ENCODE measurements at regions not wholly inside any gene's neighbourhood (a gene's known extent, or its start where the extent isn't known, plus 50 kb on each side); places are given as distances from the start of the nearest gene placed in this dataset.

GRCh38 chr14:25464078-25464477 is 414.1 kb upstream of the STXBP6 start:
- no peak overlapping the region for H3K4me3 Mint-ChIP-seq
- no peak overlapping the region for H3K27ac ChIP-seq (ENCODE audit: low read depth in 1 of 2, low read length in 2 of 2)
- ATAC-seq (ENCODE audit: poor library complexity) = no peak

DNA sequence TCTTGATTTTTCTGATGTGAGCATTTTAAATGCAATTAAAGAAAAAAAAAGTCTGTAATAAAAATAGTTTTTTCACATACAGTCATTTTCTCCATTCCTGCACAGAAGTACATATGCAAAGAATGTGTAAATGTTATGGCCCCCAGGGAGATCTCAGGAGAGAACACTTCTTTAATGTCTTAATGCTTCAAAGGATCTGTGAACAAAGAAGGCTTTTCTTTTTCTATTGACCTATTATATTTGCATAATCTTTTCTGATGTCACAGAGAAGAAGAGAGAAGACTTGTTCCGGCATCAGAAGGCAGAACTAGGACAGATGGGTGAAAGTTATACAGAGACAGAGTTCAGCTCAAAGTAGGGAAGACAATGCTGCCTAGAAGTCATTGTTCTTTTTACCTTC is 413.5 kb upstream of the STXBP6 start:
- CTCF ChIA-PET = no interaction called here
- no peak overlapping the region for H3K27ac ChIP-seq (ENCODE audit: low read depth in 1 of 2, low read length in 2 of 2)
- no peak for DNase-seq
- Mint-ChIP-seq H3K27me3 (no peaks in the 10 kb centered on the region), H3K4me1 (ENCODE audit: low read depth) (no peaks in the 10 kb centered on the region), H3K4me3 (no peak overlapping the region), H3K36me3 (ENCODE audit: low read depth) (no peaks in the 10 kb centered on the region), H3K9me3 (peaks cover 9% of the 10 kb centered on the region), H3K27ac (no peak overlapping the region)
- no peak for ATAC-seq (ENCODE audit: poor library complexity)
- H3K4me1 ChIP-seq (ENCODE audit: insufficient read depth, low read length) = no peaks in the 10 kb centered on the region
- H3K4me3 ChIP-seq (ENCODE audit: low read length) = no peak overlapping the region
- POLR2A ChIA-PET = no interaction called here
- intact Hi-C loops (cut with DNase I, micrococcal nuclease) = no loop called here
- no peaks in the 10 kb centered on the region for H3K9me3 ChIP-seq (ENCODE audit: control insufficient read depth in 1 of 2, insufficient read depth in 1 of 2, low read length in 2 of 2)
- H3K27me3 ChIP-seq (ENCODE audit: control insufficient read depth in 1 of 2, insufficient read depth in 2 of 2, low read length in 2 of 2) = no peaks in the 10 kb centered on the region
- TF ChIP-seq CTCF (IDR thresholded peaks at IDR 0.05) = no peak
- H3K36me3 ChIP-seq (ENCODE audit: insufficient read depth, low read length) = no peaks in the 10 kb centered on the region

More at GRCh38 chr14:25464078-25464477, 414.1 kb upstream of the STXBP6 start:
- TF ChIP-seq CTCF (IDR thresholded peaks at IDR 0.05) = no peak
- Histone ChIP-seq H3K27me3 (ENCODE audit: control insufficient read depth in 1 of 2, insufficient read depth in 2 of 2, low read length in 2 of 2) (no peaks in the 10 kb centered on the region), H3K9me3 (ENCODE audit: control insufficient read depth in 1 of 2, insufficient read depth in 1 of 2, low read length in 2 of 2) (no peaks in the 10 kb centered on the region), H3K4me1 (ENCODE audit: insufficient read depth, low read length) (no peaks in the 10 kb centered on the region), H3K36me3 (ENCODE audit: insufficient read depth, low read length) (no peaks in the 10 kb centered on the region), H3K4me3 (ENCODE audit: low read length) (no peak overlapping the region)
- DNase-seq = no peak
- no peaks in the 10 kb centered on the region for H3K36me3 Mint-ChIP-seq (ENCODE audit: low read depth)
- no peaks in the 10 kb centered on the region for H3K27me3 Mint-ChIP-seq
- intact Hi-C loops (cut with DNase I, micrococcal nuclease) = no loop called here
- POLR2A ChIA-PET = no interaction called here
- H3K4me1 Mint-ChIP-seq (ENCODE audit: low read depth) = no peaks in the 10 kb centered on the region
- H3K9me3 Mint-ChIP-seq = peaks cover 9% of the 10 kb centered on the region
- H3K27ac Mint-ChIP-seq = no peak overlapping the region
- CTCF ChIA-PET = no interaction called here

- DNase-seq (no peak), ATAC-seq (ENCODE audit: poor library complexity) (no peak)
- H3K27ac ChIP-seq (ENCODE audit: low read depth in 1 of 2, low read length in 2 of 2) = no peak overlapping the region
- Mint-ChIP-seq H3K4me3 (no peak overlapping the region), H3K4me1 (ENCODE audit: low read depth) (no peaks in the 10 kb centered on the region), H3K27me3 (no peaks in the 10 kb centered on the region), H3K9me3 (peaks cover 9% of the 10 kb centered on the region), H3K36me3 (ENCODE audit: low read depth) (no peaks in the 10 kb centered on the region), H3K27ac (no peak overlapping the region)
- intact Hi-C loops (cut with DNase I, micrococcal nuclease) = no loop called here
- no peaks in the 10 kb centered on the region for H3K27me3 ChIP-seq (ENCODE audit: control insufficient read depth in 1 of 2, insufficient read depth in 2 of 2, low read length in 2 of 2)
- no peak for TF ChIP-seq CTCF (IDR thresholded peaks at IDR 0.05)
- POLR2A ChIA-PET = no interaction called here
- CTCF ChIA-PET = no interaction called here
- no peaks in the 10 kb centered on the region for H3K4me1 ChIP-seq (ENCODE audit: insufficient read depth, low read length)
- no peaks in the 10 kb centered on the region for H3K36me3 ChIP-seq (ENCODE audit: insufficient read depth, low read length)
- no peak overlapping the region for H3K4me3 ChIP-seq (ENCODE audit: low read length)
- H3K9me3 ChIP-seq (ENCODE audit: control insufficient read depth in 1 of 2, insufficient read depth in 1 of 2, low read length in 2 of 2) = no peaks in the 10 kb centered on the region
Observed at GRCh38 chr14:25461780-25462179, 411.8 kb upstream of the STXBP6 start.

All from CD4-positive, alpha-beta T cell (primary cell).